KMS-11 (cell line): ENCODE measurements at regions not wholly inside any gene's neighbourhood (a gene's known extent, or its start where the extent isn't known, plus 50 kb on each side); places are given as distances from the start of the nearest gene placed in this dataset.

Experiments used
- H2AFZ ChIP-seq: fragments of 200-600 bp; sonication (generic); 2 replicates; pipeline ENCODE4 v1.6.1; 2016; ENCODE audit warnings: antibody characterized with exemption, mixed run types, low read depth
- H3K27ac ChIP-seq: fragments of 200-600 bp; sonication (generic); 2 replicates; pipeline ENCODE4 v1.6.1; 2016; ENCODE audit warnings: mild to moderate bottlenecking, mixed run types
- H3K27me3 ChIP-seq: fragments of 200-600 bp; sonication (generic); 2 replicates; pipeline ENCODE4 v1.6.1; 2017; ENCODE audit warnings: mild to moderate bottlenecking, low read depth, mixed run types, moderate library complexity; ENCODE audit not compliant: insufficient read depth
- H3K36me3 ChIP-seq: fragments of 200-600 bp; sonication (generic); 2 replicates; pipeline ENCODE4 v1.6.1; 2017; ENCODE audit warnings: mild to moderate bottlenecking, mixed run types; ENCODE audit not compliant: insufficient read depth
- H3K4me1 ChIP-seq: fragments of 200-600 bp; sonication (generic); 2 replicates; pipeline ENCODE4 v1.6.1; 2016; ENCODE audit warnings: mild to moderate bottlenecking, low read depth, mixed run types; ENCODE audit not compliant: poor library complexity, severe bottlenecking
- H3K4me2 ChIP-seq: fragments of 200-600 bp; sonication (generic); 2 replicates; pipeline ENCODE4 v1.7.0; 2016; ENCODE audit warnings: mild to moderate bottlenecking, mixed run types
- H3K4me3 ChIP-seq: fragments of 200-600 bp; sonication (generic); IDR thresholded peaks from 2 replicates; pipeline ENCODE4 v1.6.1; 2017; ENCODE audit warnings: low read depth, low read length, mixed read lengths; ENCODE audit not compliant: insufficient read depth
- H3K79me2 ChIP-seq: fragments of 200-600 bp; sonication (generic); 2 replicates; pipeline ENCODE4 v1.6.1; 2016; ENCODE audit warnings: low read depth, mixed run types; ENCODE audit not compliant: insufficient read depth
- H3K9ac ChIP-seq: fragments of 200-600 bp; sonication (generic); 2 replicates; pipeline ENCODE4 v1.6.1; 2016; ENCODE audit warnings: mild to moderate bottlenecking, mixed run types
- H4K20me1 ChIP-seq: fragments of 200-600 bp; sonication (generic); 2 replicates; pipeline ENCODE4 v1.6.1; 2016; ENCODE audit warnings: mild to moderate bottlenecking, mixed run types; ENCODE audit not compliant: insufficient read depth
- CTCF ChIP-seq: fragments of 200-600 bp; sonication (generic); conservative IDR thresholded peaks from 2 replicates; pipeline ENCODE4 v1.6.1; 2017; ENCODE audit warnings: low read depth, mild to moderate bottlenecking, antibody characterized with exemption, low read length, moderate library complexity, mixed read lengths

- no peak overlapping the region for H3K27ac ChIP-seq
- no peak overlapping the region for H3K4me3 ChIP-seq
- no peak for TF ChIP-seq CTCF
- H3K27me3 ChIP-seq = no peaks in the 10 kb centered on the region
- no peak overlapping the region for H2AFZ ChIP-seq
- H3K4me1 ChIP-seq = no peaks in the 10 kb centered on the region
- H4K20me1 ChIP-seq = no peaks in the 10 kb centered on the region
- H3K79me2 ChIP-seq = no peaks in the 10 kb centered on the region
- H3K9ac ChIP-seq = no peak overlapping the region
- H3K4me2 ChIP-seq = no peak overlapping the region
- H3K36me3 ChIP-seq = no peaks in the 10 kb centered on the region
Observed at GRCh38 chr11:15638386-15638787, 523.7 kb downstream of the INSC start.

- Histone ChIP-seq H4K20me1 (no peaks in the 10 kb centered on the region), H3K4me3 (no peak overlapping the region), H2AFZ (no peak overlapping the region), H3K27me3 (no peaks in the 10 kb centered on the region), H3K9ac (no peak overlapping the region), H3K4me2 (no peak overlapping the region), H3K79me2 (no peaks in the 10 kb centered on the region), H3K4me1 (no peaks in the 10 kb centered on the region), H3K36me3 (no peaks in the 10 kb centered on the region), H3K27ac (no peak overlapping the region)
- no peak for TF ChIP-seq CTCF
Observed at GRCh38 chr11:15640318-15640717, 525.6 kb downstream of the INSC start.

- no peaks in the 10 kb centered on the region for H3K79me2 ChIP-seq
- no peak overlapping the region for H3K4me3 ChIP-seq
- TF ChIP-seq CTCF = no peak
- H3K9ac ChIP-seq = no peak overlapping the region
- H3K27me3 ChIP-seq = no peaks in the 10 kb centered on the region
- H3K4me1 ChIP-seq = no peaks in the 10 kb centered on the region
- no peaks in the 10 kb centered on the region for H4K20me1 ChIP-seq
- H3K4me2 ChIP-seq = no peak overlapping the region
- H3K36me3 ChIP-seq = no peaks in the 10 kb centered on the region
- no peak overlapping the region for H2AFZ ChIP-seq
- H3K27ac ChIP-seq = no peak overlapping the region
Observed at GRCh38 chr11:15641271-15642045, 526.7 kb downstream of the INSC start.

- H3K27me3 ChIP-seq = no peaks in the 10 kb centered on the region
Observed at GRCh38 chr11:15645201-15645600, 530.5 kb downstream of the INSC start.

More at GRCh38 chr11:15645201-15645600, 530.5 kb downstream of the INSC start:
- no peak overlapping the region for H3K27ac ChIP-seq
- no peaks in the 10 kb centered on the region for H3K36me3 ChIP-seq
- no peak overlapping the region for H3K9ac ChIP-seq
- no peaks in the 10 kb centered on the region for H3K79me2 ChIP-seq
- peaks cover 3% of the 10 kb centered on the region for H3K4me1 ChIP-seq
- no peaks in the 10 kb centered on the region for H4K20me1 ChIP-seq
- H3K4me3 ChIP-seq = no peak overlapping the region
- H2AFZ ChIP-seq = no peak overlapping the region
- no peak for TF ChIP-seq CTCF
- no peak overlapping the region for H3K4me2 ChIP-seq
